Esophagus squamous epithelium (tissue), 4 donors: ENCODE measurements at regions not wholly inside any gene's neighbourhood (a gene's known extent, or its start where the extent isn't known, plus 50 kb on each side); places are given as distances from the start of the nearest gene placed in this dataset.

Experiments used
- CTCF ChIP-seq, 6 experiments: fragments of 450-650 bp in 4 of 6; fragments of 200-600 bp in 2 of 6; sonication (generic) in 2 of 6; IDR thresholded peaks; one replicate each; pipeline ENCODE4 v1.5.1; 2016 to 2019; ENCODE audit warnings: antibody characterized with exemption in 6 of 6, mild to moderate bottlenecking in 4 of 6, moderate library complexity in 4 of 6
- POLR2A ChIP-seq, 4 donors: fragments of 450-650 bp; IDR thresholded peaks; one replicate each; pipeline ENCODE4 v1.6.1; 2017; ENCODE audit warnings: antibody characterized with exemption in 4 of 4, mild to moderate bottlenecking in 4 of 4, moderate library complexity in 3 of 4

GRCh38 chr1:63269571-63269970 lies 52.8 kb upstream of the FOXD3 start:
- TF ChIP-seq POLR2A (IDR thresholded peaks at IDR 0.05) (no peak), CTCF (IDR thresholded peaks at IDR 0.05) (no peak)
